Stimulated activated CD8-positive, alpha-beta memory T cell treated with anti-CD3 and anti-CD28 coated beads, Interleukin-12 subunit alpha, Interleukin-12 subunit beta, amount 100 ng/mL, for 1 hour (primary cell): ENCODE measurements at regions not wholly inside any gene's neighbourhood (a gene's known extent, or its start where the extent isn't known, plus 50 kb on each side); places are given as distances from the start of the nearest gene placed in this dataset.

Source experiments
- DNase-seq: peaks from one replicate; pipeline ENCODE4 v3.0.0-alpha.2; 2020; ENCODE audit warnings: low read depth

DNA sequence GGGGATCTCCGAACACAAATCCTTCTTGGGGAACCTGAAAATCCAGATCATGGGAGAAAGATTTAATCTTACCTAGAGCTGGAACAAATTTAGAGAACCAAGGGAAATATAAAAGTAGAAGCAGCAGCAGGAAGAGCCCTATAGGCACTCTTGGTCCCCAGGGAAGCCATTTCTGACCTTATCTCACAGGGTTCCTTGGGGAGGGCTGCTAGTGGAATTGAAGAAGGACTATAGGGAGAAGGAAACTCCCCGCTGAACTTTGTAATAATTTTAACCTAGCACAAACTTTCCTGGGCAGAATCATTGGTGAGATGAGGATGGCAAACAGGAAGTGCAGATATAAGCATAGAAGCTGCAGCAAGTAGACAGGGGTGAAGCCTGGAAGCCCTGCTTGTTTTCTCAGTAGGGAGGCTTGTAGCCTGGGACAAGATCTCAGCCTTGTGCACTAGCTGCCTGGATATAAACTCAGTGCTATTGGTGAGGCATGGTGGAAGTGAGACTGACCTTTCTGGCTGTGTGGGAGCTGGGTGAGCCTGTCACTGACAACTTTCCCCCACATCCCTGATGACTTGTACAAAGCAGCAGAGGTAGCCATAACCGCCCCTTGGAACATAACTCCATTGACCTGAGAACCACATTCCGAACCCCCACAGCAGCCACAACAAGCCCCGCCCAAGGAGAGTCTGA lies 343.0 kb upstream of the TGFBR2 start:
- no peak for DNase-seq

DNA sequence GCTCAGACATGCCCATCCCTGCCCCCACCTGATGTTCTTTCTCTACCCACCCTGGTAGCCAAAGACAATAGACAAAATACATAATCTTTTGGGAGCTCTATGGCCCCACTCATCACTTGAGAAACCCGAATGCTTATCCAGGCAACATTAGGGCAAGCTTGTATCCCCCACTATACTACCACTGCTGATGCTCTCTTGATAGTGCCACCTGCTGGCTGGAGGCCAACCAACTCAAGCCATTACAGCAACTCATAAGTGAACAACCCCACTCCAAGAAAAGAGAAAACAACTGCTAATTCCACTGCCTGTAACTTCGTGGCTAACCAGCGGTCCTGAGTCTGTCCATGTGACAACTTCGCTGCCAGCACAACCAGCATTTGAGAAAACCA lies 342.5 kb upstream of the TGFBR2 start:
- no peak for DNase-seq

DNA sequence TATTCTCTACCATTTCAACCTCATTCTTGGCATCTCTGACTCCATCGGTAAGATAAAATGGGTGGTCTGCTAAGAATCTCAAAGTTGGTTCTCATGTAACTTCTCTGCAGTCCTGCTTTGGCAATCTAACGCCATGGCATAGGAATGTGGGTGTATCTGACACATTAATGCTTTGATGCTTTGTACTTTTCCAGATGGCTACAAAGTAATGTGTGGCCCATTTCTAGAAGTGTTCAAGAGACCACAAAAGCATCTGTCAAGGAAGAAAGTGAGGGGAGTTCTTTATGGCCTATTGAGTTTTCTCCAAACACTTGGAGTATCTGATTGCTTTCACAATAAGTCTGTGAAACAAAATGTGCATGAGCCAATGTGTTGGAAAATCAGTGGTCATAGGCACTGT lies 339.9 kb upstream of the TGFBR2 start:
- DNase-seq, result no peak

- DNase-seq, result no peak
Observed at GRCh38 chr3:30268288-30268687, 338.1 kb upstream of the TGFBR2 start.

GRCh38 chr3:30269751-30270445 lies 336.5 kb upstream of the TGFBR2 start:
- no peak for DNase-seq

GRCh38 chr3:30271781-30272180 lies 334.6 kb upstream of the TGFBR2 start:
- DNase-seq, result no peak

GRCh38 chr3:30273304-30274072 lies 332.9 kb upstream of the TGFBR2 start:
- no peak for DNase-seq

- DNase-seq, result no peak
Observed at GRCh38 chr3:30277494-30277893, 328.9 kb upstream of the TGFBR2 start.

- DNase-seq, result no peak
Observed at GRCh38 chr3:30281526-30281925, 324.9 kb upstream of the TGFBR2 start.

GRCh38 chr3:30282154-30282696 lies 324.2 kb upstream of the TGFBR2 start:
- DNase-seq, result no peak

DNA sequence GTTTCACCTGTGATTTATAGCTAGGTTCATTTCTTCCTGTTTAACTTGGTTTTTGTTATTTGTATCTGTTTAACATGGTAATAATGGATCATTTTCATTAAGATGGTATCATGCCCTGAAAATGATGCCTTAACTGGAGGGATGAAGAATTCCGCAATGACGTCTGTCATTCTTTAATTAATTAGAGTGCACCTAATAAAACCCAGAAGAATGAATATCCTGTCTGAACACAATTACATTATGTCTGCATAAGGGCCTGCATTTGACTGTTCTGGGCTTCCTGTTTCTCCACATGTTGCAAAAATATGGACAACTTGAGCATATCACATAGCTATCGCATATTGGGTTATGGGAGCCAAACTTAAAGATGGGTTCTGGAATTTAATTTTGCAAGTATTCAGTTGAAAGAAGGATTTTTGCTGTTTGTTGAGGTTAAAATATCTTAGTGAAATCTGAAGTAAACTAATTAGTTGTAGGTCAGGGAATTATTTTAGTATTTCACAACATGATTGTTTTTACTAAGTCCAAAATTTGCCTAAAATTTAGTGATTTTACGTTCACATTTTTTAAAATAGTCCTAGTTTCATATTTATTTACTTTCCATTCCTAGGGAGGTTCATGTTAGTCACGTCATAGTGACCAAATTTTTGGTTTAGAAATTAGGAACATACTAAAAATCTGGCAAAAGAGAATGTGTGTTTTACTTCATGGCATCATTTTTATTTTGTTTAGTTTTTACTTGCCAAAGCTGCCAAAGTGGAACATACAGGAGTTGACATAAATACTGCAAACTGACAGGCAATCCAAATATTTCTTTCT lies 321.0 kb upstream of the TGFBR2 start:
- DNase-seq, result no peak

GRCh38 chr3:30286007-30286669 lies 320.3 kb upstream of the TGFBR2 start:
- no peak for DNase-seq

DNA sequence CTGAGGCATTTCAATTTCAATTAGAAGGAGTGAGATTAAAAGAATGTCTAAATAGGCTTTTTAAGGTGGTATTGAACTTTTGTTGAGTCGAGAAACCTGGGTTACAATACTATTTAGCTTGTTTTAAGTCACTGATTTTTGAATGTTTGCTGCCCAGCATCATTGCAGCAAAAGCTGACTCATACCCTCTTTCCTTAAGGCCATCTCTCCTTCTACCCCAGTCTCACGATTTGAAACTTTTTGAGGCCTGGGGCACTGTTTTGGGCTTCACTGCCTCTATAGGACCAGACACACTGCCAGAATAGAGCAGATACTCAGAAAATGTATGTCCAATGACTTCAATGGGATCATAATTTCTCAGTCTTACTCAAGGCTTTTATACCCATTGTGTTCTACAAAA lies 319.6 kb upstream of the TGFBR2 start:
- no peak for DNase-seq

GRCh38 chr3:30288830-30289229 lies 317.6 kb upstream of the TGFBR2 start:
- no peak for DNase-seq

- DNase-seq, result no peak
Observed at GRCh38 chr3:30289324-30289723, 317.1 kb upstream of the TGFBR2 start.

GRCh38 chr3:30289766-30290165 lies 316.6 kb upstream of the TGFBR2 start:
- no peak for DNase-seq

DNA sequence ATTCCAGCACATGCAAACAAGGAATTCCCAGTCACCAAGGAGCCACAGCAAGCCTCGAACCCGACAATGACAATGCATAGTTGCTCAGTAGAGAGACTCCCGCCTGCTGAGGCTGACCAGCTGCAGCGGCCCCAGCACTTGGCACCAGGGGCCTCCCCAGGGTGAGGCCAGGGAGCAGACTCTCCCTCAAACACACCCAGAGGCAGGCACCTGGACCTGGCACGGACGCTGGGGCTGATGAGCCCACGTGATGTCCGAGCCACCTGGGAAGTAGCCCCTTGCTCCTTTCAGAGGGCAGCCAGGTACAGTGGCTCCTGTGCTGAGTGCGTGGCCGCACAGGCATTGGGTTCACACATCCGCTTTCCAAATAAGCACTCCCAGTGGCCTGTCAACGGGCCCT lies 315.9 kb upstream of the TGFBR2 start:
- no peak for DNase-seq

DNA sequence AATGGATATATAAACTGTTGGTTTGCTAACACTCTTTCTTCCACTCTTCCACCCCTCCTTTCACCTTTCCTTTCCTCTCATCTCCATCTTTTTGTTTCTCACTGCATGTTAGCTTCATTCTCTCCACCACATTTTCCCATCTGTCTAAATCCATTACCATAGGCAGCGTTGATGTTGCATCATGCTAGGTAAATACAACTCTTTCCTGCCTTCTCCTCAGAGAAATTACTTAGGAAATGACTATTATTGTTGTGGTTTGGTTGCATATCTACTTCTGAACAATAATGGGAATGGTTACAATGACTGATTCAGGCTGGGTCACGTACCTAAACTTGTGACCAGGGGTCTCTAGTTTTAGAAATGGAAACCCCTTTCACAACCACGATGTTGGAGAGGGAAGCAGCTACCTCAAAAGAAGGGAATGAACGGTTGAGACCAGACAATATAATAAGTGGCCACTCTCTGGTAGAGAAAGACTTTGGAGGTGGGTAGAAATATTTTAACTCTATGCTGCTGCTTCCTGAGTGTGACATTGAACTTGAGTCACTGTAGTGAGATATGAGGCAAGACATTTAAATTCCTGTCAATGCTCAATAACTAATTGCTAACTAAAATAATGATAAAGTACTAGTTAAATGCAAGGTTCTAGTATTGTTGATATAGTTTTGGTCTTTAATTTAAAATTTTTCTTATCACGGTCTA lies 314.1 kb upstream of the TGFBR2 start:
- no peak for DNase-seq

GRCh38 chr3:30293621-30294240 lies 312.7 kb upstream of the TGFBR2 start:
- no peak for DNase-seq

DNA sequence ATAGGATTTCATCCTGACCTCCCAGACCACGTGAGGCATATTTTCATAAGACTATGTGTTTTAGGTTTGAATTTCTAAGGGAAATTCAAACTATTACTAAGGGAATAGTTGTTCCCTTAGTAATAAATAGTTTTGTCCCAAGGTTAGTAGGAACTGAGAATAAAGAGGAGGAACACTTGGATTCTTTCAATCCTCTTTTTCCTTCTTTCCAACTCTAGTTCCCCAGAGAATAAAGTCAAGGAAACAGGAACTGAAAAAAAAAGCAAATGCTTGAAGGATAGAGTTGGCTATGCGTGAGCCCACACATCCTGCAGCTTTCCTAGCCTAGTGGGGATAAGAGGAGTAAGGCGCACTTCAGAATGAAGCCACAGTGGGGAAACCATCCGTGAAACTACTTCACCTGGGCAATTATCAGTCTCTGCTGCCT lies 312.1 kb upstream of the TGFBR2 start:
- DNase-seq, result no peak
